GM12878 (cell line): ENCODE measurements at regions not wholly inside any gene's neighbourhood (a gene's known extent, or its start where the extent isn't known, plus 50 kb on each side); places are given as distances from the start of the nearest gene placed in this dataset.

Experiments used
- CHD1 ChIP-seq: IDR thresholded peaks from 2 replicates; pipeline ENCODE4 v1.6.1; 2012; ENCODE audit warnings: low read depth, low read length, improper control_type of control experiment
- CREB1 ChIP-seq: IDR thresholded peaks from 2 replicates; pipeline ENCODE4 v1.6.1; 2012; ENCODE audit warnings: low read depth, mild to moderate bottlenecking, inconsistent platforms
- CTCF ChIP-seq, 3 experiments: IDR thresholded peaks in 2 of 3; conservative IDR thresholded peaks in 1 of 3; 2 replicates each; pipeline ENCODE4 v1.5.1; 2011; ENCODE audit warnings: low read depth in 3 of 3, low read length in 3 of 3, mild to moderate bottlenecking in 3 of 3, control low read depth in 2 of 3, moderate library complexity in 2 of 3, inconsistent platforms in 1 of 3, mixed read lengths in 1 of 3; ENCODE audit not compliant: control insufficient read depth in 2 of 3, insufficient read depth in 1 of 3; ENCODE audit errors: extremely low read depth in 1 of 3
- E2F4 ChIP-seq: IDR thresholded peaks from 2 replicates; pipeline ENCODE4 v1.6.1; 2012; ENCODE audit warnings: low read depth, low read length, improper control_type of control experiment
- POLR2AphosphoS5 ChIP-seq: IDR thresholded peaks from 2 replicates; pipeline ENCODE4 v1.6.1; 2011; ENCODE audit warnings: mild to moderate bottlenecking, low read length, inconsistent platforms

- TF ChIP-seq CREB1 (no peak), CTCF (IDR thresholded peaks at IDR 0.05 in 2 of 3, conservative IDR thresholded peaks at IDR 0.05 in 1 of 3; ENCODE audit: control insufficient read depth in 2 of 3, extremely low read depth in 1 of 3, insufficient read depth in 1 of 3, low read depth in 3 of 3, low read length in 3 of 3) (no peak), CHD1 (no peak), POLR2AphosphoS5 (no peak), E2F4 (no peak)
Measured at GRCh38 chr6:147735924-147736323, 227.4 kb downstream of the SAMD5 start.
